ENCODE measurements at regions not wholly inside any gene's neighbourhood (a gene's known extent, or its start where the extent isn't known, plus 50 kb on each side); places are given as distances from the start of the nearest gene placed in this dataset.
"Not testable (repeated sequence)": the region's sequence is repeated elsewhere in the genome, so short reads cannot be mapped to it uniquely, and the experiment has no call there.

- no peak for DNase-seq (ENCODE audit: low read depth)
These were observed 282.8 kb downstream of the NDUFA10 start for GRCh38 chr2:239742377-239742776.

- no peak for DNase-seq (ENCODE audit: low read depth)
These were observed 285.9 kb downstream of the NDUFA10 start for GRCh38 chr2:239739206-239739605.

- DNase-seq (ENCODE audit: low read depth) = no peak
These were observed 287.0 kb downstream of the NDUFA10 start for GRCh38 chr2:239738159-239738558.

GRCh38 chr2:239737144-239737463, 288.0 kb downstream of the NDUFA10 start:
- no peak for DNase-seq (ENCODE audit: low read depth)

- no peak for DNase-seq (ENCODE audit: low read depth)
These were observed 288.6 kb downstream of the NDUFA10 start for GRCh38 chr2:239736358-239737143.

- no peak for DNase-seq (ENCODE audit: low read depth)
These were observed 289.2 kb downstream of the NDUFA10 start for GRCh38 chr2:239735829-239736357.

GRCh38 chr2:239735131-239735828, 289.9 kb downstream of the NDUFA10 start:
- DNase-seq (ENCODE audit: low read depth) = no peak

GRCh38 chr2:239734436-239735005, 290.6 kb downstream of the NDUFA10 start:
- no peak for DNase-seq (ENCODE audit: low read depth)

- DNase-seq (ENCODE audit: low read depth) = no peak
These were observed 292.5 kb downstream of the NDUFA10 start for GRCh38 chr2:239732666-239733010.

- no peak for DNase-seq (ENCODE audit: low read depth)
These were observed 293.0 kb downstream of the NDUFA10 start for GRCh38 chr2:239731998-239732665.

- DNase-seq (ENCODE audit: low read depth) = no peak
These were observed 293.7 kb downstream of the NDUFA10 start for GRCh38 chr2:239731422-239731821.

- no peak for DNase-seq (ENCODE audit: low read depth)
These were observed 294.2 kb downstream of the NDUFA10 start for GRCh38 chr2:239730897-239731296.

- DNase-seq (ENCODE audit: low read depth) = not testable (repeated sequence)
These were observed 294.6 kb downstream of the NDUFA10 start for GRCh38 chr2:239730567-239730882.

- DNase-seq (ENCODE audit: low read depth) = no peak
These were observed 295.2 kb downstream of the NDUFA10 start for GRCh38 chr2:239729681-239730566.

- no peak for DNase-seq (ENCODE audit: low read depth)
These were observed 296.0 kb downstream of the NDUFA10 start for GRCh38 chr2:239729151-239729550.

- DNase-seq (ENCODE audit: low read depth) = no peak
These were observed 296.4 kb downstream of the NDUFA10 start for GRCh38 chr2:239728751-239729150.

- no peak for DNase-seq (ENCODE audit: low read depth)
These were observed 297.2 kb downstream of the NDUFA10 start for GRCh38 chr2:239727776-239728600.

- DNase-seq (ENCODE audit: low read depth) = no peak
These were observed 297.9 kb downstream of the NDUFA10 start for GRCh38 chr2:239727182-239727775.

GRCh38 chr2:239726631-239727181, 298.4 kb downstream of the NDUFA10 start:
- no peak for DNase-seq (ENCODE audit: low read depth)

GRCh38 chr2:239726091-239726591, 299.0 kb downstream of the NDUFA10 start:
- no peak for DNase-seq (ENCODE audit: low read depth)
